ENCODE measurements at regions not wholly inside any gene's neighbourhood (a gene's known extent, or its start where the extent isn't known, plus 50 kb on each side); places are given as distances from the start of the nearest gene placed in this dataset.

GRCh38 chr21:35340273-35340672 is 291.2 kb upstream of the RUNX1 start:
- H3K9me3 ChIP-seq (replicated peaks): peaks cover 11% of the 10 kb centered on the region
- peaks cover 54% of the 10 kb centered on the region for H3K27me3 ChIP-seq (ENCODE audit: low read depth)
- H3K27ac ChIP-seq (replicated peaks): no peak overlapping the region
- no peak overlapping the region for H3K4me3 ChIP-seq
- intact Hi-C loops (cut with micrococcal nuclease): no loop called here
- no peak for TF ChIP-seq CTCF (IDR thresholded peaks at IDR 0.05; ENCODE audit: borderline replicate concordance)
- H3K4me1 ChIP-seq: no peaks in the 10 kb centered on the region
- H3K36me3 ChIP-seq: no peaks in the 10 kb centered on the region
- DNase-seq: no peak

GRCh38 chr21:35338881-35339632 is 290.0 kb upstream of the RUNX1 start:
- DNase-seq: no peak
- intact Hi-C loops (cut with micrococcal nuclease): no loop called here
- Histone ChIP-seq H3K4me1 (no peaks in the 10 kb centered on the region), H3K36me3 (no peaks in the 10 kb centered on the region), H3K4me3 (no peak overlapping the region), H3K27me3 (ENCODE audit: low read depth) (peaks cover 54% of the 10 kb centered on the region), H3K27ac (replicated peaks) (no peak overlapping the region), H3K9me3 (replicated peaks) (peaks cover 11% of the 10 kb centered on the region)
- no peak for TF ChIP-seq CTCF (IDR thresholded peaks at IDR 0.05; ENCODE audit: borderline replicate concordance)

GRCh38 chr21:35338281-35338680 is 289.2 kb upstream of the RUNX1 start:
- Histone ChIP-seq H3K9me3 (replicated peaks) (peaks cover 11% of the 10 kb centered on the region), H3K27me3 (ENCODE audit: low read depth) (peaks cover 54% of the 10 kb centered on the region), H3K4me1 (no peaks in the 10 kb centered on the region), H3K4me3 (no peak overlapping the region), H3K36me3 (no peaks in the 10 kb centered on the region), H3K27ac (replicated peaks) (no peak overlapping the region)
- TF ChIP-seq CTCF (IDR thresholded peaks at IDR 0.05; ENCODE audit: borderline replicate concordance): no peak
- DNase-seq: no peak
- intact Hi-C loops (cut with micrococcal nuclease): no loop called here

GRCh38 chr21:35337573-35337972 is 288.5 kb upstream of the RUNX1 start:
- intact Hi-C loops (cut with micrococcal nuclease): no loop called here
- H3K27ac ChIP-seq (replicated peaks): no peak overlapping the region
- H3K27me3 ChIP-seq (ENCODE audit: low read depth): peaks cover 54% of the 10 kb centered on the region
- DNase-seq: no peak
- peaks cover 11% of the 10 kb centered on the region for H3K9me3 ChIP-seq (replicated peaks)
- no peaks in the 10 kb centered on the region for H3K4me1 ChIP-seq
- no peak overlapping the region for H3K4me3 ChIP-seq
- no peaks in the 10 kb centered on the region for H3K36me3 ChIP-seq
- no peak for TF ChIP-seq CTCF (IDR thresholded peaks at IDR 0.05; ENCODE audit: borderline replicate concordance)

GRCh38 chr21:35336534-35336933 is 287.4 kb upstream of the RUNX1 start:
- Histone ChIP-seq H3K27me3 (ENCODE audit: low read depth) (peaks cover 61% of the 10 kb centered on the region), H3K27ac (replicated peaks) (no peak overlapping the region), H3K4me1 (no peaks in the 10 kb centered on the region), H3K36me3 (no peaks in the 10 kb centered on the region), H3K9me3 (replicated peaks) (peaks cover 10% of the 10 kb centered on the region), H3K4me3 (no peak overlapping the region)
- intact Hi-C loops (cut with micrococcal nuclease): no loop called here
- TF ChIP-seq CTCF (IDR thresholded peaks at IDR 0.05; ENCODE audit: borderline replicate concordance): no peak
- no peak for DNase-seq

All from left ventricle myocardium inferior (tissue), 1 donor.